WTC11 (cell line): ENCODE measurements at regions not wholly inside any gene's neighbourhood (a gene's known extent, or its start where the extent isn't known, plus 50 kb on each side); places are given as distances from the start of the nearest gene placed in this dataset.

Source experiments
- ATAC-seq: fragments of 200-7000 bp; cut with Tn5 transposase; 2 replicates; pipeline ENCODE4 v1.10.0; 2021; ENCODE audit warnings: mild to moderate bottlenecking, moderate library complexity
- CTCF ChIA-PET: fragments of 300-600 bp; sonication (Branson Sonifier 250); formaldehyde crosslinking; loops from one replicate; lab custom pipeline; 2021; ENCODE audit warnings: antibody characterized with exemption; lab: Charles Lee
- POLR2A ChIA-PET: fragments of 350-600 bp; sonication (Branson Sonifier 250); formaldehyde crosslinking; loops from one replicate; lab custom pipeline; 2021; ENCODE audit warnings: antibody characterized with exemption; lab: Charles Lee
- DNase-seq: peaks from one replicate; pipeline ENCODE4 v3.0.0; 2021; ENCODE audit warnings: low spot score
- H3K27ac Mint-ChIP-seq: 2 replicates; pipeline ENCODE4 v1.8.0; 2021; ENCODE audit warnings: mixed read lengths
- H3K27me3 Mint-ChIP-seq: 2 replicates; pipeline ENCODE4 v1.8.0; 2021; ENCODE audit warnings: low read depth, mild to moderate bottlenecking, moderate library complexity, mixed read lengths
- H3K36me3 Mint-ChIP-seq: 2 replicates; pipeline ENCODE4 v1.8.0; 2021; ENCODE audit warnings: mixed read lengths
- H3K4me1 Mint-ChIP-seq: 2 replicates; pipeline ENCODE4 v1.8.0; 2022; ENCODE audit warnings: mixed read lengths
- H3K4me3 Mint-ChIP-seq: 2 replicates; pipeline ENCODE4 v1.8.0; 2021; ENCODE audit warnings: mild to moderate bottlenecking, moderate library complexity, mixed read lengths
- H3K9me3 Mint-ChIP-seq: 2 replicates; pipeline ENCODE4 v1.8.0; 2021; ENCODE audit warnings: mixed read lengths
- AR ChIP-seq: fragments of 250-450 bp; sonication (Bioruptor Pico); IDR thresholded peaks from 2 replicates; pipeline ENCODE4 v1.9.0; 2021; ENCODE audit warnings: mild to moderate bottlenecking
- CREM ChIP-seq: sonication (generic); formaldehyde crosslinking; IDR thresholded peaks from 2 replicates; pipeline ENCODE4 v1.8.1; 2022; ENCODE audit warnings: mild to moderate bottlenecking, missing genetic modification reagents, moderate library complexity
- CTCF ChIP-seq: fragments of 200-600 bp; IDR thresholded peaks from 2 replicates; pipeline ENCODE4 v1.8.0; 2022; ENCODE audit warnings: antibody characterized with exemption
- E2F5 ChIP-seq: sonication (generic); formaldehyde crosslinking; IDR thresholded peaks from 2 replicates; pipeline ENCODE4 v1.8.1; 2022; ENCODE audit warnings: mild to moderate bottlenecking, moderate library complexity, missing genetic modification reagents
- GTF2I ChIP-seq: fragments of 250-450 bp; sonication (Bioruptor Pico); conservative IDR thresholded peaks from 2 replicates; pipeline ENCODE4 v1.4.0; 2021; ENCODE audit warnings: mild to moderate bottlenecking
- HMGXB4 ChIP-seq: sonication (generic); formaldehyde crosslinking; IDR thresholded peaks from 2 replicates; pipeline ENCODE4 v1.8.1; 2023; ENCODE audit warnings: mild to moderate bottlenecking, moderate library complexity, missing genetic modification reagents
- IRF1 ChIP-seq: sonication (generic); formaldehyde crosslinking; IDR thresholded peaks from 2 replicates; pipeline ENCODE4 v1.8.0; 2023; ENCODE audit warnings: missing genetic modification reagents
- JAZF1 ChIP-seq: fragments of 250-450 bp; sonication (Bioruptor Pico); IDR thresholded peaks from 2 replicates; pipeline ENCODE4 v1.9.0; 2021; ENCODE audit warnings: moderate library complexity, mild to moderate bottlenecking, inconsistent platforms
- KAT7 ChIP-seq: sonication (generic); formaldehyde crosslinking; IDR thresholded peaks from 2 replicates; pipeline ENCODE4 v1.8.1; 2023; ENCODE audit warnings: missing genetic modification reagents, mild to moderate bottlenecking, borderline replicate concordance
- MLX ChIP-seq: sonication (generic); formaldehyde crosslinking; IDR thresholded peaks from 2 replicates; pipeline ENCODE4 v1.8.1; 2023; ENCODE audit warnings: mild to moderate bottlenecking, missing genetic modification reagents, moderate library complexity
- MXD4 ChIP-seq: fragments of 250-450 bp; sonication (Bioruptor Pico); IDR thresholded peaks from 2 replicates; pipeline ENCODE4 v1.8.0; 2021; ENCODE audit warnings: mild to moderate bottlenecking, moderate library complexity, borderline replicate concordance
- NFATC4 ChIP-seq: fragments of 250-450 bp; sonication (Bioruptor Pico); IDR thresholded peaks from 2 replicates; pipeline ENCODE4 v1.9.0; 2021; ENCODE audit warnings: mild to moderate bottlenecking
- NFYB ChIP-seq: sonication (generic); formaldehyde crosslinking; conservative IDR thresholded peaks from 2 replicates; pipeline ENCODE4 v1.8.0; 2022; ENCODE audit warnings: low read depth, missing genetic modification reagents
- NR3C1 ChIP-seq: sonication (generic); formaldehyde crosslinking; conservative IDR thresholded peaks from 2 replicates; pipeline ENCODE4 v1.8.1; 2023; ENCODE audit warnings: low read depth, mild to moderate bottlenecking, missing genetic modification reagents
- PRDM15 ChIP-seq: sonication (generic); formaldehyde crosslinking; IDR thresholded peaks from 2 replicates; pipeline ENCODE4 v1.8.0; 2022; ENCODE audit warnings: missing genetic modification reagents
- SMAD3 ChIP-seq: sonication (generic); formaldehyde crosslinking; IDR thresholded peaks from 2 replicates; pipeline ENCODE4 v1.8.0; 2022; ENCODE audit warnings: missing genetic modification reagents, mild to moderate bottlenecking, borderline replicate concordance
- ZBTB43 ChIP-seq: sonication (generic); formaldehyde crosslinking; IDR thresholded peaks from 2 replicates; pipeline ENCODE4 v1.8.1; 2023; ENCODE audit warnings: mild to moderate bottlenecking, missing genetic modification reagents
- ZNF532 ChIP-seq: fragments of 250-450 bp; sonication (Bioruptor Pico); IDR thresholded peaks from 2 replicates; pipeline ENCODE4 v1.9.0; 2021; ENCODE audit warnings: mild to moderate bottlenecking, borderline replicate concordance

- no peak for TF ChIP-seq AR (CRISPR knock-in tag)
- TF ChIP-seq, all 79 proteins: peak for 0
Observed at GRCh38 chr22:27216444-27216843, 559.1 kb downstream of the MIAT start (continued).

- CTCF ChIA-PET = no interaction called here
- DNase-seq (no peak), ATAC-seq (no peak)
- Mint-ChIP-seq H3K9me3 (no peaks in the 10 kb centered on the region), H3K4me3 (no peak overlapping the region), H3K36me3 (no peaks in the 10 kb centered on the region), H3K27ac (no peak overlapping the region), H3K27me3 (no peaks in the 10 kb centered on the region; the same call in 1 of the 2 replicates), H3K4me1 (0 out of 2 replicates have a peak, but pooled peaks cover 7% of the 10 kb centered on the region)
- POLR2A ChIA-PET = no interaction called here
- no peak for TF ChIP-seq GTF2I
- TF ChIP-seq MLX (CRISPR knock-in tag) = no peak
- no peak for TF ChIP-seq MXD4 (CRISPR knock-in tag)
- no peak for TF ChIP-seq CTCF
- TF ChIP-seq NFYB (CRISPR knock-in tag) = no peak
- no peak for TF ChIP-seq KAT7 (CRISPR knock-in tag)
- TF ChIP-seq NR3C1 (CRISPR knock-in tag) = no peak
- TF ChIP-seq CREM (CRISPR knock-in tag) = no peak
- no peak for TF ChIP-seq SMAD3
- no peak for TF ChIP-seq IRF1 (CRISPR knock-in tag)
- no peak for TF ChIP-seq PRDM15 (CRISPR knock-in tag)
- no peak for TF ChIP-seq E2F5 (CRISPR knock-in tag)
- TF ChIP-seq NFATC4 (CRISPR knock-in tag) = no peak
- no peak for TF ChIP-seq HMGXB4 (CRISPR knock-in tag)
- no peak for TF ChIP-seq ZNF532 (CRISPR knock-in tag)
- TF ChIP-seq JAZF1 (CRISPR knock-in tag) = no peak
- TF ChIP-seq ZBTB43 = no peak
Observed at GRCh38 chr22:27217154-27217553, 559.8 kb downstream of the MIAT start.
